Psoas muscle (tissue), 7 donors: ENCODE measurements at regions not wholly inside any gene's neighbourhood (a gene's known extent, or its start where the extent isn't known, plus 50 kb on each side); places are given as distances from the start of the nearest gene placed in this dataset.
"Not testable (repeated sequence)": the region's sequence is repeated elsewhere in the genome, so short reads cannot be mapped to it uniquely, and the experiment has no call there.

Experiments used
- ATAC-seq, 4 donors: fragments of 200-7000 bp; cut with Tn5 transposase; one replicate each; pipeline ENCODE4 v1.9.1; 2020; ENCODE audit warnings: moderate library complexity in 3 of 4, mild to moderate bottlenecking in 2 of 4
- DNase-seq, 2 donors: peaks; one replicate each; pipeline ENCODE4 v3.0.0-alpha.2; 2020
- H3K27ac ChIP-seq: fragments of 200-600 bp; one replicate; pipeline ENCODE4 v1.8.0; 2022
- H3K27me3 ChIP-seq, 3 donors: fragments of 200-600 bp in 1 of 3; one replicate each; pipeline versions ENCODE4 v1.6.1 to v1.8.0; 2013 to 2022; ENCODE audit warnings: low read length in 2 of 3, mild to moderate bottlenecking in 2 of 3, moderate library complexity in 1 of 3; ENCODE audit not compliant: insufficient read depth in 3 of 3
- H3K36me3 ChIP-seq, 2 donors: fragments of 200-600 bp in 1 of 2; one replicate each; pipeline versions ENCODE4 v1.6.1 to v1.8.0; 2013 to 2022; ENCODE audit warnings: low read depth in 1 of 2, mild to moderate bottlenecking in 1 of 2, moderate library complexity in 1 of 2; ENCODE audit not compliant: insufficient read depth in 1 of 2
- H3K4me1 ChIP-seq: fragments of 200-600 bp; one replicate; pipeline ENCODE4 v1.8.0; 2022
- H3K4me3 ChIP-seq: fragments of 200-600 bp; one replicate; pipeline ENCODE4 v1.8.0; 2022; ENCODE audit warnings: mild to moderate bottlenecking
- H3K9me3 ChIP-seq: fragments of 200-600 bp; one replicate; pipeline ENCODE4 v1.8.0; 2022
- CTCF ChIP-seq: fragments of 200-600 bp; IDR thresholded peaks from one replicate; pipeline ENCODE4 v1.8.0; 2022; ENCODE audit warnings: antibody characterized with exemption
- WGBS, 3 donors: extraction: QIAGEN DNeasy Blood & Tissue Kit; methylation state at CpG; one replicate each; pipeline versions ENCODE4 v1.1.6 to v1.1.7; 2013; 5-methylcytosine and 5-hydroxymethylcytosine counted together
- intact Hi-C, 2 donors: fragments of 100-400 bp; cut with DNase I; formaldehyde crosslinking; loops; one replicate each; pipeline versions ENCODE4 v1.11.0 to v1.14.2; 2022
- donor health status: healthy with polysubstance abuse.
- donor health status: DM: no; HTN: no; CAD: no; lungs with moderate emphysema.
- donor health status: Bipolar disorder and iron deficiency.
- donor health status: healthy.
- donor health status: DM: yes; HTN: yes; CAD: no.
- donor health status: DM: no; HTN: no; CAD: no.
- donor health status: DM: yes; HTN: yes; CAD: no.

GRCh38 chr4:19566041-19566440, 685.7 kb upstream of the SLIT2 start:
- Histone ChIP-seq H3K4me3 (no peak overlapping the region), H3K27me3 (no peaks in the 10 kb centered on the region), H3K36me3 (no peaks in the 10 kb centered on the region), H3K9me3 (no peaks in the 10 kb centered on the region), H3K27ac (no peak overlapping the region), H3K4me1 (no peaks in the 10 kb centered on the region)
- intact Hi-C loops, result no loop called here
- DNase-seq (no peak), ATAC-seq (no peak)
- no peak for TF ChIP-seq CTCF

DNA sequence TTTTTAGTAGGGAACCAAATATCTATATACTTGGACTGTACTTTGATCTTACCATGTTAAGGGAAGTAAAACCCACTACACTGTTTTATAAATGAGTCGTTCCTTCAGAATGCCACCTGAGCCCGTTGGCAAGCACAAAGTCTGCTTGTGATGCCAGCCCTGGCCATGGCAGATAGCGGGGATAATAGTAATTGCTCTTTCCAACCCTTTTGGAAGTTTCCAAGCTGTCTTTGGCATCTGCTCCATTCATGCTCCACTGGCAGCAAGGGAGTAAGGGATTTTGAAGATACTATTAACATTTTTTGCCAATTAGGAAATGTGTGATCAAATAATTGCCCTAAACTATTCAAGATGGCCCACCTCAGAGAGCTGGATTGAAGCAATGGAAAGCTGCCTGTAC, 689.2 kb upstream of the SLIT2 start:
- intact Hi-C loops, result no loop called here
- DNase-seq, result no peak
- H3K27ac ChIP-seq, result no peak overlapping the region
- ATAC-seq, result no peak
- no peak for TF ChIP-seq CTCF
- no peak overlapping the region for H3K4me3 ChIP-seq
- H3K27me3 ChIP-seq, result no peaks in the 10 kb centered on the region
- WGBS, 3 donors, result 76 to 82% (median 82%) methylated on average over 3 of the region's 3 CpGs
- no peaks in the 10 kb centered on the region for H3K4me1 ChIP-seq
- no peaks in the 10 kb centered on the region for H3K36me3 ChIP-seq
- H3K9me3 ChIP-seq, result no peaks in the 10 kb centered on the region

DNA sequence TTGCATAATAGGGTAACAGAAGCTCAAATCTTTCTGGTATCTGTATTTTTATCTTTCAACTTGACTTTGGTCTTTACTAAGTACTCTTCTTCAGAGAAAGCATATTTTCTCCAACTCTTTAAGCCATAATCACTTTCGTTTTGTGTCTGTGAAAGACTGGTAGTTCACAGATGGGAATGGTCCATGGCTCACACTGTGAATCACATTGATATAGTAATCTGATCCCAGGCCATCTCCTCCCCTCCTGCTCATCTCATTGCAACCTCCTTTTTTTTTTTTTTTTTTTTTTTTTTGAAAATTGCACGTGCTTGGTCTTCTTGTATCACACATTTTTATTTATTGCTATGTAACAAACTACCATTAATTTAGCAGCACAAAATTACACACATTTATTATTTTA, 694.5 kb upstream of the SLIT2 start:
- Histone ChIP-seq H3K4me3 (no peak overlapping the region), H3K27ac (no peak overlapping the region), H3K4me1 (no peaks in the 10 kb centered on the region), H3K27me3 (no peaks in the 10 kb centered on the region), H3K36me3 (no peaks in the 10 kb centered on the region), H3K9me3 (no peaks in the 10 kb centered on the region)
- no peak for TF ChIP-seq CTCF
- DNase-seq (no peak), ATAC-seq (no peak)
- intact Hi-C loops, result no loop called here
- 65 to 82% (median 67%) methylated on average over 2 of the region's 2 CpGs for WGBS, 3 donors

DNA sequence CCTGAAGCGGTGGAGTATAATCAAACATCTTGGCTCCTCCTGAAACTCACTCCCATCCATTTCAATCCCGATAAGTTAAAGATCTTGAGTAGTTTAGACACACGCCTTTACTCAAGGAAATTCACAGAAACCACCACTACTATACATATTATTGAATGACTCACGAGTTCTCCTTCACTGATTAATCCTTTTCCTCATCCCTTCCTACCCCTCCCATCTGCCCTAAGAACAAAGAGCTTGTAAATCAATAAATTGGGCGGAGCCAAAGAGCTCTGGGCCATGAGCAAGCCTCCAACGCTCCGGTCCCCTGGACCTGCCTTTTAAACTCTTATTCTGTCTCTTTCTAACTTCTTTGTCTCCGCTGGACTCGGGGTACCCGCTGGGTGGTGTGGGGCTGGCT, 695.4 kb upstream of the SLIT2 start:
- 88 to 91% (median 88%) methylated on average over 10 of the region's 10 CpGs for WGBS, 3 donors
- H3K4me1 ChIP-seq, H3K27ac ChIP-seq, H3K36me3 ChIP-seq, H3K27me3 ChIP-seq, intact Hi-C loops, DNase-seq, H3K9me3 ChIP-seq, ATAC-seq, H3K4me3 ChIP-seq: not testable (repeated sequence)

DNA sequence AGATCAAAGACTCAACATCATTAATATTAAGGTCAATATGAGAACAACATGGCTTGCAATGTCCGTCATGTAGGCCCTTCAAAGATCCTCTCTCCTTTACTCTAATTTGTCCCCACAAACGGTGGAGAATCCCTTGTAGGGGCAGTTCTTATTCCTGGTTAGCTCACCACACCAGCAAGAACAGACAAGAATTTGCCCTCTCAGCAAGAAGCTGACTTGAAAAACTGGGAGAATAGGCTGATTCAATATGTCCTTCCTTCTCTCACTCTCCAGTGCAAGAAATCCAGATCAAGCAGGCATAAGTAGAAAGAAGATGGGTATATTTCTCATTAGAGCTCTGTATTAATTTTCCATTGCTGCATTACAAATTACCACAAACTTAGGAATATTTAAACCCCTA, 704.2 kb upstream of the SLIT2 start:
- 62 to 70% (median 64%) methylated on average over 2 of the region's 2 CpGs for WGBS, 3 donors
- H3K36me3 ChIP-seq, result no peaks in the 10 kb centered on the region
- no peak for TF ChIP-seq CTCF
- no peaks in the 10 kb centered on the region for H3K4me1 ChIP-seq
- H3K4me3 ChIP-seq, result no peak overlapping the region
- no peak overlapping the region for H3K27ac ChIP-seq
- DNase-seq, result no peak
- intact Hi-C loops, result no loop called here
- H3K9me3 ChIP-seq, result no peaks in the 10 kb centered on the region
- no peak for ATAC-seq
- no peaks in the 10 kb centered on the region for H3K27me3 ChIP-seq
